OCI-M2 (cell line): ENCODE measurements at regions not wholly inside any gene's neighbourhood (a gene's known extent, or its start where the extent isn't known, plus 50 kb on each side); places are given as distances from the start of the nearest gene placed in this dataset.
"Not testable (repeated sequence)": the region's sequence is repeated elsewhere in the genome, so short reads cannot be mapped to it uniquely, and the experiment has no call there.

Source experiments
- DNase-seq: peaks from one replicate; lab custom pipeline; 2025; ENCODE audit not compliant: unreplicated experiment; lab: John Stamatoyannopoulos, UW

- DNase-seq, result no peak
These were observed 84.7 kb upstream of the GPR141 start for GRCh38 chr7:37598824-37599223.

- DNase-seq, result no peak
These were observed 82.2 kb upstream of the GPR141 start for GRCh38 chr7:37601321-37601720.

- DNase-seq, result no peak
These were observed 79.5 kb upstream of the GPR141 start for GRCh38 chr7:37604078-37604477.

- not testable (repeated sequence) for DNase-seq
These were observed 66.2 kb upstream of the GPR141 start for GRCh38 chr7:37617406-37617805.

GRCh38 chr7:37633048-37633447 lies 50.5 kb upstream of the GPR141 start:
- DNase-seq, result no peak
